IMR-90 (cell line): ENCODE measurements at regions not wholly inside any gene's neighbourhood (a gene's known extent, or its start where the extent isn't known, plus 50 kb on each side); places are given as distances from the start of the nearest gene placed in this dataset.

Experiments used
- ATAC-seq: fragments of 200-7000 bp; cut with Tn5 transposase; 2 replicates; pipeline ENCODE4 v1.9.1; 2020; ENCODE audit warnings: low read depth, mild to moderate bottlenecking, moderate library complexity
- BruUV-seq: library from RNA; stranded (reverse); fragments of 400-500 nt; replicated peaks from 2 replicates; lab custom pipeline; 2021; lab: Mats Ljungman, UMichigan
- CTCF ChIA-PET: fragments of 300-600 bp; formaldehyde crosslinking; extraction: SDS; loops from one replicate; lab custom pipeline; 2021; ENCODE audit warnings: antibody characterized with exemption; lab: Yijun Ruan, JAX
- POLR2A ChIA-PET: fragments of 300-600 bp; sonication (Branson Sonifier 250); formaldehyde crosslinking; loops from one replicate; lab custom pipeline; 2022; ENCODE audit warnings: antibody characterized with exemption; ENCODE audit not compliant: unreplicated experiment; lab: Charles Lee
- DNase-seq: peaks from one replicate; pipeline ENCODE4 v3.0.0; 2013
- H2AFZ ChIP-seq: replicated peaks from 2 replicates; pipeline ENCODE3; 2013; ENCODE audit warnings: low read length, mild to moderate bottlenecking; ENCODE audit not compliant: poor library complexity
- H2AK5ac ChIP-seq: 2 replicates; pipeline ENCODE4 v1.6.1; 2013; ENCODE audit warnings: low read depth, low read length, inconsistent platforms
- H2AK9ac ChIP-seq: replicated peaks from 2 replicates; pipeline ENCODE3; 2013; ENCODE audit warnings: mild to moderate bottlenecking, low read depth, low read length, moderate library complexity; ENCODE audit not compliant: poor library complexity
- H2BK120ac ChIP-seq: 2 replicates; pipeline ENCODE4 v1.6.1; 2013; ENCODE audit warnings: low read depth, low read length, inconsistent platforms
- H2BK15ac ChIP-seq: 3 replicates; pipeline ENCODE4 v1.6.1; 2013; ENCODE audit warnings: low read depth, low read length, inconsistent platforms
- H2BK20ac ChIP-seq: 2 replicates; pipeline ENCODE4 v1.6.1; 2013; ENCODE audit warnings: low read depth, mild to moderate bottlenecking, inconsistent platforms, low read length, moderate library complexity
- H2BK5ac ChIP-seq: 2 replicates; pipeline ENCODE4 v1.6.1; 2013; ENCODE audit warnings: mild to moderate bottlenecking, low read depth, low read length, inconsistent platforms; ENCODE audit not compliant: poor library complexity, severe bottlenecking
- H3K14ac ChIP-seq: replicated peaks from 2 replicates; pipeline ENCODE4 v1.6.1; 2013; ENCODE audit warnings: low read depth, low read length, inconsistent platforms
- H3K18ac ChIP-seq: 2 replicates; pipeline ENCODE4 v1.6.1; 2013; ENCODE audit warnings: low read depth, low read length, control low read depth
- H3K23ac ChIP-seq: 2 replicates; pipeline ENCODE4 v1.6.1; 2013; ENCODE audit warnings: low read depth, low read length, inconsistent platforms
- H3K27ac ChIP-seq: 2 replicates; pipeline ENCODE4 v1.5.1; 2013; ENCODE audit warnings: mild to moderate bottlenecking, control low read depth, low read length; ENCODE audit not compliant: insufficient read depth
- H3K27me3 ChIP-seq: 2 replicates; pipeline ENCODE4 v1.6.1; 2013; ENCODE audit warnings: low read length; ENCODE audit not compliant: control insufficient read depth, insufficient read depth
- H3K36me3 ChIP-seq: 2 replicates; pipeline ENCODE4 v1.6.1; 2013; ENCODE audit warnings: low read length, mixed read lengths; ENCODE audit not compliant: control insufficient read depth, insufficient read depth
- H3K4ac ChIP-seq: 2 replicates; pipeline ENCODE4 v1.6.1; 2013; ENCODE audit warnings: low read depth, low read length, inconsistent platforms
- H3K4me1 ChIP-seq: 2 replicates; pipeline ENCODE4 v1.6.1; 2013; ENCODE audit warnings: low read length, mixed read lengths; ENCODE audit not compliant: control insufficient read depth, insufficient read depth
- H3K4me2 ChIP-seq: 2 replicates; pipeline ENCODE4 v1.6.1; 2013; ENCODE audit warnings: low read depth, mild to moderate bottlenecking, control low read depth, low read length, moderate library complexity
- H3K4me3 ChIP-seq: 2 replicates; pipeline ENCODE4 v1.5.1; 2013; ENCODE audit warnings: low read depth, mild to moderate bottlenecking, control low read depth, low read length, moderate library complexity; ENCODE audit not compliant: insufficient read depth
- H3K56ac ChIP-seq: 2 replicates; pipeline ENCODE4 v1.6.1; 2013; ENCODE audit warnings: low read length, inconsistent platforms; ENCODE audit not compliant: insufficient read depth; ENCODE audit errors: extremely low read depth
- H3K79me1 ChIP-seq, 2 experiments: 2 replicates each; pipeline ENCODE4 v1.6.1; 2013; ENCODE audit warnings: low read length in 2 of 2, inconsistent platforms in 1 of 2, low read depth in 1 of 2
- H3K9ac ChIP-seq: 2 replicates; pipeline ENCODE4 v1.6.1; 2013; ENCODE audit warnings: low read depth, low read length, control low read depth
- H3K9me1 ChIP-seq: 2 replicates; pipeline ENCODE4 v1.6.1; 2013; ENCODE audit warnings: low read length, inconsistent platforms; ENCODE audit not compliant: insufficient read depth
- H3K9me3 ChIP-seq: 2 replicates; pipeline ENCODE4 v1.6.1; 2013; ENCODE audit warnings: low read length; ENCODE audit not compliant: control insufficient read depth, insufficient read depth
- H4K20me1 ChIP-seq: 2 replicates; pipeline ENCODE4 v1.6.1; 2013; ENCODE audit warnings: low read length, inconsistent platforms; ENCODE audit not compliant: insufficient read depth
- H4K5ac ChIP-seq: 2 replicates; pipeline ENCODE4 v1.6.1; 2013; ENCODE audit warnings: mild to moderate bottlenecking, low read depth, low read length, control low read depth
- H4K8ac ChIP-seq, 2 experiments: 2 replicates each; pipeline ENCODE4 v1.6.1; 2013; ENCODE audit warnings: low read depth in 2 of 2, low read length in 2 of 2, control low read depth in 1 of 2, inconsistent platforms in 1 of 2
- H4K91ac ChIP-seq: 2 replicates; pipeline ENCODE4 v1.6.1; 2013; ENCODE audit warnings: low read depth, low read length, inconsistent platforms; ENCODE audit not compliant: insufficient read depth
- BHLHE40 ChIP-seq: fragments of 150-350 bp; IDR thresholded peaks from 2 replicates; pipeline ENCODE4 v1.6.1; 2016; ENCODE audit warnings: mild to moderate bottlenecking, low read depth, low read length
- CTCF ChIP-seq: conservative IDR thresholded peaks from 2 replicates; pipeline ENCODE4 v1.5.1; 2012; ENCODE audit warnings: mild to moderate bottlenecking, low read depth, low read length, improper control_type of control experiment
- ELK1 ChIP-seq: fragments of 150-350 bp; IDR thresholded peaks from 2 replicates; pipeline ENCODE4 v1.6.1; 2016; ENCODE audit warnings: low read depth, mild to moderate bottlenecking, low read length, moderate library complexity, borderline replicate concordance
- FOS ChIP-seq: fragments of 150-350 bp; IDR thresholded peaks from 2 replicates; pipeline ENCODE4 v1.6.1; 2016; ENCODE audit warnings: low read depth, low read length
- MAFK ChIP-seq: IDR thresholded peaks from 2 replicates; pipeline ENCODE4 v1.6.1; 2012; ENCODE audit warnings: low read depth, low read length, improper control_type of control experiment
- MAZ ChIP-seq: IDR thresholded peaks from 2 replicates; pipeline ENCODE4 v1.6.1; 2012; ENCODE audit warnings: low read depth, mild to moderate bottlenecking, low read length, improper control_type of control experiment, moderate library complexity, borderline replicate concordance
- MXI1 ChIP-seq: IDR thresholded peaks from 2 replicates; pipeline ENCODE4 v1.6.1; 2012; ENCODE audit warnings: low read depth, mild to moderate bottlenecking, low read length, moderate library complexity, borderline replicate concordance
- POLR2A ChIP-seq: IDR thresholded peaks from 2 replicates; pipeline ENCODE4 v1.6.1; 2012; ENCODE audit warnings: mild to moderate bottlenecking, low read depth, low read length
- RAD21 ChIP-seq: IDR thresholded peaks from 2 replicates; pipeline ENCODE4 v1.6.1; 2012; ENCODE audit warnings: low read length, improper control_type of control experiment
- RCOR1 ChIP-seq: IDR thresholded peaks from 2 replicates; pipeline ENCODE4 v1.6.1; 2012; ENCODE audit warnings: mild to moderate bottlenecking, low read length, improper control_type of control experiment; ENCODE audit not compliant: insufficient replicate concordance
- USF2 ChIP-seq: fragments of 150-350 bp; IDR thresholded peaks from 2 replicates; pipeline ENCODE4 v1.6.1; 2017; ENCODE audit warnings: mild to moderate bottlenecking, antibody characterized with exemption, low read length, low read depth
- WGBS, 2 experiments: methylation state at CpG; one replicate each; pipeline versions ENCODE4 v1.1.5 to v1.1.7; 2013; ENCODE audit warnings: missing lambda C conversion rate in 2 of 2; ENCODE audit not compliant: insufficient read length in 1 of 2; ENCODE audit errors: extremely low coverage in 2 of 2; 5-methylcytosine and 5-hydroxymethylcytosine counted together
- dilution Hi-C: fragments of 300-500 bp; cut with HindIII; formaldehyde crosslinking; loops from one replicate; pipeline ENCODE4 v1.14.3; 2018; ENCODE audit warnings: low sequenced_read_pairs; ENCODE audit not compliant: unreplicated experiment
- in situ Hi-C: fragments of 300-500 bp; cut with MboI; formaldehyde crosslinking; loops from 3 replicates; pipeline ENCODE4 v1.14.3; 2019; ENCODE audit warnings: low sequenced_read_pairs, inconsistent platforms, mixed read lengths
- intact Hi-C: fragments of 100-400 bp; cut with micrococcal nuclease; formaldehyde crosslinking; loops from 2 replicates; pipeline ENCODE4 v1.10.0; 2022

GRCh38 chr19:31096935-31097545 is 252.2 kb downstream of the TSHZ3 start:
- H3K9me3 ChIP-seq, result no peaks in the 10 kb centered on the region
- dilution Hi-C loops (no loop called here), in situ Hi-C loops (no loop called here), intact Hi-C loops (no loop called here)
- no peak overlapping the region for H2AK9ac ChIP-seq
- no peak overlapping the region for H3K4me3 ChIP-seq
- no peak overlapping the region for H2AFZ ChIP-seq
- no peak overlapping the region for H2BK120ac ChIP-seq
- H3K9ac ChIP-seq, result no peak overlapping the region
- H3K79me1 ChIP-seq, result no peaks in the 10 kb centered on the region
- no peak overlapping the region for H3K4me2 ChIP-seq
- no peak overlapping the region for H4K5ac ChIP-seq
- H2BK5ac ChIP-seq, result no peak overlapping the region
- H3K27me3 ChIP-seq, result peaks cover 2% of the 10 kb centered on the region; the same call in 1 of the 2 replicates
- H3K27ac ChIP-seq, result no peak overlapping the region
- H4K20me1 ChIP-seq, result no peaks in the 10 kb centered on the region
- no TSS peak for BruUV-seq
- H3K4ac ChIP-seq, result no peak overlapping the region
- WGBS, 2 experiments, result 88% methylated on average over 6 of the region's 11 CpGs; no CpG with 5 or more reads in 1 of the 2 experiments
- no peaks in the 10 kb centered on the region for H3K36me3 ChIP-seq
- no peak overlapping the region for H3K23ac ChIP-seq
- ChIA-PET POLR2A (no interaction called here), CTCF (no interaction called here)
- no peak overlapping the region for H3K18ac ChIP-seq
- no peak overlapping the region for H4K8ac ChIP-seq
- H3K9me1 ChIP-seq, result no peaks in the 10 kb centered on the region
- no peak overlapping the region for H2BK20ac ChIP-seq
- H3K56ac ChIP-seq, result no peak overlapping the region
- no peak for DNase-seq
- no peak overlapping the region for H2BK15ac ChIP-seq
- peaks cover 2% of the 10 kb centered on the region; the same call in 1 of the 2 replicates for H3K4me1 ChIP-seq
- H2AK5ac ChIP-seq, result no peak overlapping the region
- no peak for ATAC-seq
- no peak for TF ChIP-seq MAZ
- TF ChIP-seq RAD21, result no peak
- no peak for TF ChIP-seq MXI1
- no peak for TF ChIP-seq USF2
- TF ChIP-seq ELK1, result no peak
- TF ChIP-seq RCOR1, result no peak
- no peak for TF ChIP-seq POLR2A
- TF ChIP-seq CTCF, result no peak
- no peak for TF ChIP-seq BHLHE40
- no peak for TF ChIP-seq FOS
- TF ChIP-seq MAFK, result no peak
- H3K14ac ChIP-seq, result no peak overlapping the region
- no peak overlapping the region for H4K91ac ChIP-seq
